GM18526 (cell line): ENCODE measurements at regions not wholly inside any gene's neighbourhood (a gene's known extent, or its start where the extent isn't known, plus 50 kb on each side); places are given as distances from the start of the nearest gene placed in this dataset.

ENCODE experiments used
- POLR2A ChIP-seq: IDR thresholded peaks from 3 replicates; pipeline ENCODE4 v1.6.1; 2011; ENCODE audit not compliant: insufficient read length; ENCODE audit errors: extremely low read depth

GRCh38 chr3:177525987-177526712 lies 328.9 kb upstream of the TBL1XR1 start:
- TF ChIP-seq POLR2A: no peak

GRCh38 chr3:177527182-177527581 lies 329.9 kb upstream of the TBL1XR1 start:
- no peak for TF ChIP-seq POLR2A

GRCh38 chr3:177528306-177529070 lies 331.2 kb upstream of the TBL1XR1 start:
- TF ChIP-seq POLR2A: no peak

GRCh38 chr3:177529071-177529550 lies 331.8 kb upstream of the TBL1XR1 start:
- no peak for TF ChIP-seq POLR2A

GRCh38 chr3:177529716-177530335 lies 332.5 kb upstream of the TBL1XR1 start:
- TF ChIP-seq POLR2A: no peak

- TF ChIP-seq POLR2A: no peak
Observed at GRCh38 chr3:177530908-177531307, 333.6 kb upstream of the TBL1XR1 start.

- TF ChIP-seq POLR2A: no peak
Observed at GRCh38 chr3:177536873-177537272, 339.6 kb upstream of the TBL1XR1 start.

- no peak for TF ChIP-seq POLR2A
Observed at GRCh38 chr3:177537612-177538011, 340.3 kb upstream of the TBL1XR1 start.

GRCh38 chr3:177538048-177538749 lies 340.9 kb upstream of the TBL1XR1 start:
- no peak for TF ChIP-seq POLR2A

GRCh38 chr3:177538750-177539730 lies 341.8 kb upstream of the TBL1XR1 start:
- TF ChIP-seq POLR2A: no peak

GRCh38 chr3:177541541-177541940 lies 344.3 kb upstream of the TBL1XR1 start:
- no peak for TF ChIP-seq POLR2A

- no peak for TF ChIP-seq POLR2A
Observed at GRCh38 chr3:177545964-177546363, 348.7 kb upstream of the TBL1XR1 start.

- TF ChIP-seq POLR2A: no peak
Observed at GRCh38 chr3:177547711-177548350, 350.5 kb upstream of the TBL1XR1 start.

- TF ChIP-seq POLR2A: no peak
Observed at GRCh38 chr3:177550667-177551066, 353.4 kb upstream of the TBL1XR1 start.

GRCh38 chr3:177551431-177551836 lies 354.2 kb upstream of the TBL1XR1 start:
- TF ChIP-seq POLR2A: no peak
